Right hindlimb (tissue), 1 donor: ENCODE measurements at regions not wholly inside any gene's neighbourhood (a gene's known extent, or its start where the extent isn't known, plus 50 kb on each side); places are given as distances from the start of the nearest gene placed in this dataset.

Source experiments
- DNase-seq: peaks from one replicate; pipeline ENCODE4 v3.0.0-alpha.2; 2018

GRCh38 chr4:81870275-81870674 lies 398.6 kb upstream of the RASGEF1B start:
- no peak for DNase-seq

GRCh38 chr4:81860111-81860510 lies 388.4 kb upstream of the RASGEF1B start:
- no peak for DNase-seq

- no peak for DNase-seq
These were observed 382.7 kb upstream of the RASGEF1B start for GRCh38 chr4:81854406-81854805.

GRCh38 chr4:81852031-81852715 lies 380.5 kb upstream of the RASGEF1B start:
- no peak for DNase-seq

- DNase-seq = no peak
These were observed 379.0 kb upstream of the RASGEF1B start for GRCh38 chr4:81850701-81851100.

- DNase-seq = no peak
These were observed 374.1 kb upstream of the RASGEF1B start for GRCh38 chr4:81845761-81846160.

GRCh38 chr4:81845273-81845672 lies 373.6 kb upstream of the RASGEF1B start:
- no peak for DNase-seq

- peak; percentile 65 for DNase-seq
These were observed 373.0 kb upstream of the RASGEF1B start for GRCh38 chr4:81844717-81845116.

- DNase-seq = no peak
These were observed 367.8 kb upstream of the RASGEF1B start for GRCh38 chr4:81839347-81840042.

- DNase-seq = no peak
These were observed 366.9 kb upstream of the RASGEF1B start for GRCh38 chr4:81838586-81838985.

GRCh38 chr4:81836716-81837115 lies 365.0 kb upstream of the RASGEF1B start:
- no peak for DNase-seq

GRCh38 chr4:81833576-81833975 lies 361.9 kb upstream of the RASGEF1B start:
- no peak for DNase-seq

- DNase-seq = no peak
These were observed 357.3 kb upstream of the RASGEF1B start for GRCh38 chr4:81828991-81829390.

- no peak for DNase-seq
These were observed 356.0 kb upstream of the RASGEF1B start for GRCh38 chr4:81827577-81828202.

GRCh38 chr4:81826817-81827424 lies 355.2 kb upstream of the RASGEF1B start:
- no peak for DNase-seq

- no peak for DNase-seq
These were observed 354.6 kb upstream of the RASGEF1B start for GRCh38 chr4:81826335-81826734.

- DNase-seq = no peak
These were observed 346.7 kb upstream of the RASGEF1B start for GRCh38 chr4:81818385-81818920.

- DNase-seq = no peak
These were observed 344.5 kb upstream of the RASGEF1B start for GRCh38 chr4:81816031-81816761.

GRCh38 chr4:81814987-81815541 lies 343.4 kb upstream of the RASGEF1B start:
- peak; percentile 29 for DNase-seq

- no peak for DNase-seq
These were observed 340.0 kb upstream of the RASGEF1B start for GRCh38 chr4:81811562-81812293.

GRCh38 chr4:81808011-81808672 lies 336.4 kb upstream of the RASGEF1B start:
- no peak for DNase-seq
